ENCODE measurements at regions not wholly inside any gene's neighbourhood (a gene's known extent, or its start where the extent isn't known, plus 50 kb on each side); places are given as distances from the start of the nearest gene placed in this dataset.

DNA sequence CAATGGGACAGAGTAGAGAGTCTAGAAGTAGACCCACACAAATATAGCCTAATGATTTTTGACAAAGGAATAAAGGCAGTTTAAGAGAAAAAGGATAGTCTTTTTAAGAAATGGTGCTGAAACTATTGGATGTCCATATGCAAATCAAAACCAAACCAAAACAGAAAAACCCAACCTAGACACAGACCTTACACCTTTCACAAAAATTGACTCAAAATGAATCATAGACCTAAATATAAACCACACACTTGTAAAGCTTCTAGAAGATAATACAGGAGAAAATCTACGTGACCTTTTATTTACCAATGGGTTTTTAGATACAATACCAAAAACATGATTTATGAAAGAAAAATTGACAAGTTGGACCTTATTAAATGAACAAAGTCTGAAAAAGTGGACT lies 66.4 kb upstream of the MPHOSPH6 start:
- TF ChIP-seq, protein P1, sequence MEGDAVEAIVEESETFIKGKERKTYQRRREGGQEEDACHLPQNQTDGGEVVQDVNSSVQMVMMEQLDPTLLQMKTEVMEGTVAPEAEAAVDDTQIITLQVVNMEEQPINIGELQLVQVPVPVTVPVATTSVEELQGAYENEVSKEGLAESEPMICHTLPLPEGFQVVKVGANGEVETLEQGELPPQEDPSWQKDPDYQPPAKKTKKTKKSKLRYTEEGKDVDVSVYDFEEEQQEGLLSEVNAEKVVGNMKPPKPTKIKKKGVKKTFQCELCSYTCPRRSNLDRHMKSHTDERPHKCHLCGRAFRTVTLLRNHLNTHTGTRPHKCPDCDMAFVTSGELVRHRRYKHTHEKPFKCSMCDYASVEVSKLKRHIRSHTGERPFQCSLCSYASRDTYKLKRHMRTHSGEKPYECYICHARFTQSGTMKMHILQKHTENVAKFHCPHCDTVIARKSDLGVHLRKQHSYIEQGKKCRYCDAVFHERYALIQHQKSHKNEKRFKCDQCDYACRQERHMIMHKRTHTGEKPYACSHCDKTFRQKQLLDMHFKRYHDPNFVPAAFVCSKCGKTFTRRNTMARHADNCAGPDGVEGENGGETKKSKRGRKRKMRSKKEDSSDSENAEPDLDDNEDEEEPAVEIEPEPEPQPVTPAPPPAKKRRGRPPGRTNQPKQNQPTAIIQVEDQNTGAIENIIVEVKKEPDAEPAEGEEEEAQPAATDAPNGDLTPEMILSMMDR (IDR thresholded peaks at IDR 0.05), result no peak
- no peak for TF ChIP-seq POLR2AphosphoS5 (IDR thresholded peaks at IDR 0.05)
- no peak for TF ChIP-seq POLR2A (IDR thresholded peaks at IDR 0.05; ENCODE audit: low read depth)
- TF ChIP-seq EP300 (IDR thresholded peaks at IDR 0.05), result no peak
